Cerebellar nuclear complex (tissue), 1 donor: ENCODE measurements at regions not wholly inside any gene's neighbourhood (a gene's known extent, or its start where the extent isn't known, plus 50 kb on each side); places are given as distances from the start of the nearest gene placed in this dataset.

ENCODE experiments used
- DNase-seq, 2 experiments: peaks; one replicate each; lab custom pipeline; 2025; lab: John Stamatoyannopoulos, UW

DNA sequence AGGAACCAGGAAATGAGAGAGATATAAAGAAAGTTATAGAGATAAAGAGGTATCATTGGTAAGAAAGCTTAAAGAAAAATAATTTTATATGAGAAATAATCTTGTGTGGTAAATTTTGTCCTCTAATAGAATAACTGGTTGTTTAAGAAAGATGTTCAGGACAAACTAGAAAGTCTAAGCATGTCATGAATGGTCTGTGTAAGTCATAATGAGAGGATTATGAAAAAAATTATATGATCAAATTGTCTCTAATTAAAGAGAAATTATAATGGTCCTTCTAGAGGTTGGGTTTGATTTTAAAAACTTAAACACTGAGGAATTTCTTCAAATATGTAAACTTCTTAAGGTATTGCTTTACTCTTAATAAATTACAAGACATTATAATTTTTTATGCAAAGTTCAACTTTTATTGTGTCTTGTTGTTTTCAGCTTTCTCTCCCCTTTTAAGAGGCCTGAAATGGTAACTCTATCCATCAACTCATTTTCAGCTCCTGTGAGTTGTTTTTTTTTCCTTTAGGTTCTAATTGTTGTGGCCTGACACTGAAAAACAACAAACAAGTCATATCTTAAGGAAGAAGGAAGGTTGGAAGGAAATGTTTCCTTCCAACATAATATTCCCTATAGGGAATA is 88.2 kb upstream of the CNOT2 start:
- DNase-seq, result no peak

GRCh38 chr12:70157099-70157498 is 86.1 kb upstream of the CNOT2 start:
- DNase-seq, result no peak

DNA sequence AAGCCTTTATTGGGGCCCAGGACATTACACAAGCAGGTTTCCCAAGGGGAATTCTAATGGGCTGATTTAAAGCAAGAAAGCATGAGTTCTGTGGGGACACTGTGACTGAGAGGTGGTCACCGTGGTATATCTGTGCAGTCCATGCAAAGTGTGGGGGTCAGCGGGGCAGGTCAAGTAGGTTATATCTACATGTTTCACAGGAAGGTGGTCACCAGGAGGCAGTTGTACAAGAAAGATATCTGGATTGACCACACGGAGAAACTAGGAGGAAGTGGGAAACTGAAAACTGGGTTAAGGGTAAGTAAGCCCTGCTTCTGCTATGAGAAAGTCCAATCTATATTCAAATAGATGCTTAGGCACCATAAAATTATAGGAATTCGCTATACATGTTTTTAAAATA is 77.8 kb upstream of the CNOT2 start:
- no peak for DNase-seq

- no peak for DNase-seq
Observed at GRCh38 chr12:70176290-70176689, 66.9 kb upstream of the CNOT2 start.

DNA sequence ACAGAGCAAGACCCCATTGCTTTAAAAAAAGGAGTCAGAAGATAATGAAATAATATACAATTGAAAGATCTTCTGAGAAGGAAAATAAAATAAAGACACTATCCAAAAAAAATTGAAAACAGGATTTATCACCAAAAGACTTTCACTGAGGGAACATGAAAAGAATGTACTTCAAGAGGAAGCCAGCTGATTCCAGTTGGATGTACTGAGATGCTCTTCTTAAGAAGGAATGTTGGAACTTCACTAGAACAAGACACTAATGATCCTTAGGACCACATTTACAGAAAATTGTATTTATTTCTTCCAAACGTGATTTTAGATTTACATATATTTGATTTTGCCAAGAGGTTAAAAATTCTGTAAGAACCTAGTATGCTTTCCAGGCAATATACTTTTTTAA is 65.6 kb upstream of the CNOT2 start:
- DNase-seq, result no peak

- peak; percentile 75 to 97 for DNase-seq
Observed at GRCh38 chr12:70178038-70178437, 65.2 kb upstream of the CNOT2 start.

DNA sequence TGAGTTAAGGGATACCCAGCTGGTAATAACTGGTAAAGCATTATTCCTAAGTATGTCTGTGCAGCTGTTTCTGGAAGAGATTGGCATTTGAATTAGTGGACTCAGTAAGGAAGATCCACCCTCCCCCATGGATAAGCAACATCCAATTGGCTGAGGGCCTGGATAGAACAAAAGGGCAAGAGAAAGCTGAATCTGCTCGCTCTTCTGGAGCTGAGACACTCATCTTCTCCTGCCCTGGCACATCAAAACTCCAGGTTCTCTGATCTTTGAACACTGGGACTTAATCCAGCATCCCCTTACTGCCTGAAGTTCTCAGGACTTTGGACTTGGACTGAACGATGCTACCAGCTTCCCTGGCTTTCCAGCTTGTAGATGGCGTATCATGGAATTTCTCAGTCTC is 63.1 kb upstream of the CNOT2 start:
- peak; percentile 27 to 73 for DNase-seq

DNA sequence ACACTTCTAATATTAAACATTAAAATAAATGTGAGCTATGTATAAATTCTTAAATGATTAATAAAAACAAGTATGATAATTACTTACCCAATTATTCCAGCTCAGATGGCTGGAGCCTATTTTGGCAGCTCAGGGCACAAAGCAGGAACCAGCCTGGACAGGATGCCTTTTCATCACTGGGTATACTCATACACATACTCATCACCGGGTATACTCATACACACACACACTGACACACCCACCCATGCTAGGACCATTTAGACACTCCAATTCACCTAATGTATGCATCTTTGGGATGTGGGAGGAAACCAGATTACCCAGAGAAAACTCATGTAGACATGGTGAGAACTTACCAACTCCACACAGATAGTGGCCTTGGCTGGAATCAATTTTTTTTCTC is 57.9 kb upstream of the CNOT2 start:
- DNase-seq, result no peak

DNA sequence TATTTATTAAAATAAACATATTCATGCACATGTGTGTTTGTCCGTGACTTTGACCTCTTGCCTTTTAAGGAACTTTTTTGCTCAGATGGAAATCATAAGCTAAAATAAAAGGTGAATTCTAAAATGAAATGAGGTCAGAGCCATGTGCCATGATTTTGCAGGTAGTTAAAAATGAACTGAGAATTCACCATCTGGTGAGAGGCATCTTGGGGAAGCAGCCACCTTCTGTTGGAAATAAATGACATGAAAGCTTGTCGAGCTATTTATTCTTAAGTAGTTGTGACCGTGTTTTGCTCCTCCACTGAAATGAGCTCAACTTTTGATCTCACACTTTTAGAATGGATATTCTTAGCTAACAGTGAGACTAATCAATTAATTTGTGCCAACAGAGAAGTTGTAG is 56.8 kb upstream of the CNOT2 start:
- DNase-seq, result peak; percentile 47 to 82

- DNase-seq, result no peak
Observed at GRCh38 chr12:70190262-70191010, 52.8 kb upstream of the CNOT2 start.
